Retinal pigment epithelial cell (primary cell): ENCODE measurements at regions not wholly inside any gene's neighbourhood (a gene's known extent, or its start where the extent isn't known, plus 50 kb on each side); places are given as distances from the start of the nearest gene placed in this dataset.
A peak's percentile ranks its signal among the peaks of the same experiment; 100 is the strongest.
"Not testable (repeated sequence)": the region's sequence is repeated elsewhere in the genome, so short reads cannot be mapped to it uniquely, and the experiment has no call there.

ENCODE experiments used
- DNase-seq: peaks from one replicate; pipeline ENCODE4 v3.0.0-alpha.2; 2010; ENCODE audit warnings: low read depth
- H3K4me3 ChIP-seq: 2 replicates; pipeline ENCODE4 v1.5.1; 2011; ENCODE audit warnings: mild to moderate bottlenecking, low read length, control low read depth, moderate library complexity
- TF ChIP-seq, protein P1 (sequence below): conservative IDR thresholded peaks from 2 replicates; pipeline ENCODE4 v1.5.1; 2011; ENCODE audit warnings: low read depth, low read length, control low read depth, inconsistent platforms

DNA sequence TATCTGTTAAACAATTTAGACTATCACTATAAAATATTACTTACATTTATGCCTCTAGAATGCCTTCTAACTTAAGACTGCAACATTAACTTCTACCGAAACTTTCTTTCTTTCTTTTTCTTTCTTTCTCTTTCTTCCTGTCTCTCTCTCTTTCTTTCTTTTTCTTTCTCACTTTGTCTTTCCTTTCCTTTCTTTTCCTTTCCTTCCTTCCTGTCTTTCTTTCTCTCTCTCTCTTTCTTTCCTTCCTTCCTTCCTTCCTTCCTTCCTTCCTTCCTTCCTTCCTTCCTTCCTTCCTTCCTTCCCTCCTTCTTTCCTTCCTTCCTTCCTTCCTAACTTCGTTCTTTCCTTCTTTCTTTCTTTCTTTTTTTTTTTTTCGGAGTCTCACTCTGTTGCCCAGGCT is 1071.9 kb upstream of the ATXN8OS start:
- TF ChIP-seq, protein P1, sequence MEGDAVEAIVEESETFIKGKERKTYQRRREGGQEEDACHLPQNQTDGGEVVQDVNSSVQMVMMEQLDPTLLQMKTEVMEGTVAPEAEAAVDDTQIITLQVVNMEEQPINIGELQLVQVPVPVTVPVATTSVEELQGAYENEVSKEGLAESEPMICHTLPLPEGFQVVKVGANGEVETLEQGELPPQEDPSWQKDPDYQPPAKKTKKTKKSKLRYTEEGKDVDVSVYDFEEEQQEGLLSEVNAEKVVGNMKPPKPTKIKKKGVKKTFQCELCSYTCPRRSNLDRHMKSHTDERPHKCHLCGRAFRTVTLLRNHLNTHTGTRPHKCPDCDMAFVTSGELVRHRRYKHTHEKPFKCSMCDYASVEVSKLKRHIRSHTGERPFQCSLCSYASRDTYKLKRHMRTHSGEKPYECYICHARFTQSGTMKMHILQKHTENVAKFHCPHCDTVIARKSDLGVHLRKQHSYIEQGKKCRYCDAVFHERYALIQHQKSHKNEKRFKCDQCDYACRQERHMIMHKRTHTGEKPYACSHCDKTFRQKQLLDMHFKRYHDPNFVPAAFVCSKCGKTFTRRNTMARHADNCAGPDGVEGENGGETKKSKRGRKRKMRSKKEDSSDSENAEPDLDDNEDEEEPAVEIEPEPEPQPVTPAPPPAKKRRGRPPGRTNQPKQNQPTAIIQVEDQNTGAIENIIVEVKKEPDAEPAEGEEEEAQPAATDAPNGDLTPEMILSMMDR, result no peak
- no peak for DNase-seq
- H3K4me3 ChIP-seq, result no peak overlapping the region

DNA sequence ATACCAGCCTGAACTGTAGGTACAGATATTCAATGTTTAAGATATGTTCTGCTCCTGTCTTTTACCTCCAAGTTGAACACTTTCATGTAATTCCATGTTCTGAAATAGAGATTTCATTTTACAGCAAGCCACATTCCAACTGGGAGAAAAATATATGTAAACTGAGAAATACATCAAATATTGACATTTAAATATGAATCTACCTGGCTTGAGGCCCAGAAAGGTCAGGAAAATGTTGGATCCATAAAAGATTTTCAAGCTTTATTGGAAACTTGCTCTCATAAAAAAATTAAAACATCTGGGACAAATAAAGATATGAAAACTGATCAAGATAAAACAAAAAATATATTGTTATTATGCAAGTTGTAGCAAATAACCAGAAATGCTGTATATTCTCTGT is 1078.7 kb upstream of the ATXN8OS start:
- no peak for DNase-seq
- no peak overlapping the region for H3K4me3 ChIP-seq
- TF ChIP-seq, protein P1, result no peak

DNA sequence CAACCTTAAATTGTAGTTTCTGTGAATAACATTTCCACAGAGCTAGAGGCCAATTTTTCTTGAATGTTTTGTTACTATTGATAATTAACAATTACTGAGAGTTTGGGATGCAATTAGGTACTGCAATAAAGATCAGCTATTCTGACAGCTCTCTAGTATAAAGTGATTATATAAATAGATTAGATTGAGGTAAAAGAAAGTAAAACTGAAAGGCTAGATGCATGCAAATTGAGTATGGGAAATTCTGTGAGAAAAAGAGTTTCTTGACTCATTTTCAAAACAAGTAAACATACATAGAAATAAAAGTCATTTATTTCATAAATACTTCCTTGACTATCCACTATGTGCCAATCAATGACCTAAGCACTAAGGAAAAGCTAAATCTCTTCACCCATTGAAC is 1087.5 kb upstream of the ATXN8OS start:
- no peak for DNase-seq
- TF ChIP-seq, protein P1, result no peak
- no peak overlapping the region for H3K4me3 ChIP-seq

DNA sequence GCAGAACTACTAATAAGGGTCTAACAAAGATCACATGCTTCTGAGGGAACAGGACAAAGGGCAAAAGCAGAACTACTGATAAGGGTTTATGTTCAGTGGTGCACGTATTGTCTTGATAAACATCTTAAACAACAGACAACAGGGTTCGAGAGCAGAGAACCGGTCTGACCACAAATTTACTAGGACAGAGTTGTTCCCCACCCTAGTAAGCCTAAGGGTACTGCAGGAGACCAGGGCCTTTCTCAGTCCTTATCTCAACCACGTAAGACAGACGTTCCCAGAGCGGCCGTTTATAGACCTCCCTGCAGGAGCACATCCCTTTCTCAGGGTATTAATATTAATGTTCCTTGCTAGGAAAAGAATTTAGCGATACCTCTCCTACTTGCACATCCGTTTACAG is 1089.5 kb upstream of the ATXN8OS start:
- DNase-seq, H3K4me3 ChIP-seq: not testable (repeated sequence)

DNA sequence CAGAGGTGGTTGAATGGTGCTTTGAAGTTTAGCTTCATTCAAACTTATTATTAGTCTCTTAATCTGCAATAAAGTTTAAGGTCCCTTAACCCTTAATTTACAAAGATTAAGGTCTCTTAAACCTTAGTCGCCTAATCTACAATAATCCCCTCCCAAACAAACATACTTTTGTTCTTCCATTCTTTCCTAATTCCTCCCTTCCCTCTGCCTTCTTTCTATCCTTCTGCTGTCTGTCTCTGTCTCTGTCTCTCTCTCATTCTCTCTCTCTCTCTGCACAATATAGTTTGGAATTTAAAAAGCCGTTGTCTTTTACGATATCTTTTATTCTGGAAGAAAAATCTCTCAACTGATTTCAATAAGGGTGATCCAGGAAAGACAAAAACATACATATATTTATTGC is 1096.8 kb upstream of the ATXN8OS start:
- no peak for DNase-seq
- TF ChIP-seq, protein P1, result no peak
- H3K4me3 ChIP-seq, result no peak overlapping the region

DNA sequence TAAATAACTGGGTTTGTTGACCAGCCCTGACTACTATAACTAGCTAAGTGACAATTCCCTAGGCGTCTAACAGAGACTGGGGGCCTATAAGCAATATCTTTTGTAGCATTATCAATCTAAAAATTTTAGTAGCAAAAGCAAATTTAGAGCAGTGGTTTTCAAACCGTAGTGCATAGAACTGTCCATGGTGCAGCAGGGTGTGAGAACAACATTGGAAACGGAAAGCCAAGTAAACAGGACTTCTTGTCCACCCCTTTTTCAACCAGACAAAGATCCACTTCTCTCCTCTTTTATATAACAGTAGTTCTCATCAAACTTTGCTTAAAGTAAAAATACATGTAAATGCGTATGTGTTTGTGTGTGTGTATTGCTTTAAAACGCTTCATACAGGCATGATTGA is 1099.1 kb upstream of the ATXN8OS start:
- TF ChIP-seq, protein P1, result no peak
- DNase-seq, result no peak
- no peak overlapping the region for H3K4me3 ChIP-seq

DNA sequence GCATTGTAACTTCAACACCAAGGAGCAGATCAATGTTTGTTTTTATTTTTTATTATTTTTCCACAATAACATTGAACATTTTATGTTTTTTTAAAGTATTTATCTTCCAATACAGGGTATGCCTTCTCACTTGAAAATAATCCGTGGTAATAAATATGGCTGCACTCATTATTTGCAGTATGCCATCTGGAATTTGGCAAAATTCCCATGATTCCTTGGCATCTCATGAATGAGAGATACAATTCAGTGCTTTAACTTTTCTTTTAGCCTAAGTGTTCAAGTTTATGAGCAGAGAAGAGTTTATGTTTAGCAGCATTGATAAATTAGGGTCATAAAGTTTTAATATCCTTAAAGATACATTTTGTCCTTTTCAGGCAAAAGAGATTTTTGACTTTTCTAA is 1109.6 kb upstream of the ATXN8OS start:
- TF ChIP-seq, protein P1, result no peak
- peak; percentile 19 for DNase-seq
- H3K4me3 ChIP-seq, result no peak overlapping the region

DNA sequence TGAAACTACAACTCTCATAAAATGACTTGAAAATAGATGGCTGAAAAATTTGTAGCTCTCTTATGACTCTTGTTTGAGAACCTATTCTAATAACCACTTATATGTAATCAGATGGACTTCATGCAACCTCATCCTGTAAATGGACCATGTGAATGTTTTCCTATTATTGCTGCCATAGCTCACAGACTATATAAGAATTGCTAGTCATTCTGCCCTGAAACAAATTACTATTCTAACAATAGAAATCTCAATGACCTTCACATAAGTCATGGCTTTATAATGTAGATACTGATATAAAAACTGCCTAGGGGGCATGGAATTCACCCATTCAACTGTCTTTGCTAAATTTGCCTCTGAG is 1111.0 kb upstream of the ATXN8OS start:
- no peak overlapping the region for H3K4me3 ChIP-seq
- no peak for DNase-seq
- TF ChIP-seq, protein P1, result no peak
